NOMO-1 treated with DMSO at 0.1 percent for 48 hours (cell line): ENCODE measurements at regions not wholly inside any gene's neighbourhood (a gene's known extent, or its start where the extent isn't known, plus 50 kb on each side); places are given as distances from the start of the nearest gene placed in this dataset.
A peak's percentile ranks its signal among the peaks of the same experiment; 100 is the strongest.
"Not testable (repeated sequence)": the region's sequence is repeated elsewhere in the genome, so short reads cannot be mapped to it uniquely, and the experiment has no call there.

Source experiments
- DNase-seq: peaks from one replicate; lab custom pipeline; 2025; ENCODE audit not compliant: unreplicated experiment; lab: John Stamatoyannopoulos, UW

- DNase-seq: no peak
Observed at GRCh38 chr6:66561479-66561878, 854.5 kb upstream of the EYS start.

DNA sequence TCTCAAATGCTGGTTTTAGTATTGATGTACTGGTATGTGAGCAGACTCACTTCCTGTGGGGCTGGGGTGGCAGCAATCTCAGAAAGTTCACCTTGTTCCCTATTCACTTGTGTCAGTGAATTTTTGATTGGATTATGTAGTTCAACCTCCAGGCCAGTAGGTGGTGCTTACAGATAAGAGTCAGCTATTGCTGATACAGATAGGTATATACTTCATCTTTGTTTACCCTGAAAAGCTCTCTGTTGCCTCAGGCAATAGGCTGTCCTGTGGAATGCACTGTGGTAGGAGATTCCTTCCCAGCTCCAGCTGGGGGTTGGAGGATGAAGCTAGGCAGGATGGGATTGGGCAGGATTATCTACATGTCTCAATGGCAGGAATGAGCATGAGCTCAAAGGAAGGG is 851.2 kb upstream of the EYS start:
- DNase-seq: peak; percentile 7

- DNase-seq: no peak
Observed at GRCh38 chr6:66556936-66557335, 849.9 kb upstream of the EYS start.

DNA sequence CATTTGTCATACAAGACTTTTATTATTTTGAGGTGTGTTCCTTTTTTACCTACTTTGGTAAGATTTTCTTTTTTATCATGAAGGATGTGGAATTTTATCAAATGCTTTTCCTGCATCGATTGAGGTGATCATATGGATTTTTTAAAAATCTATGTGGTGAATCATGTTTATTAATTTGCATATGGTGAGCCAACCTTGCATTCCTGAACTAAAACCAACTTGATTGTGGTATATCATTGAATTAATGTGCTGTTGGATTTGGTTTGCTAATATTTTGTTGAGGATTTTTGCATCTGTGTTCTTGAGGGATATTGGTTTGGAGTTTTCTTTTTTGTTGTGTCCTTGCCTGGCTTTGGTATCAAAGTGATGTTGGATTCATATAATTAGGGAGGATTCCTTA is 848.1 kb upstream of the EYS start:
- DNase-seq: no peak

GRCh38 chr6:66553441-66553840 is 846.4 kb upstream of the EYS start:
- no peak for DNase-seq

DNA sequence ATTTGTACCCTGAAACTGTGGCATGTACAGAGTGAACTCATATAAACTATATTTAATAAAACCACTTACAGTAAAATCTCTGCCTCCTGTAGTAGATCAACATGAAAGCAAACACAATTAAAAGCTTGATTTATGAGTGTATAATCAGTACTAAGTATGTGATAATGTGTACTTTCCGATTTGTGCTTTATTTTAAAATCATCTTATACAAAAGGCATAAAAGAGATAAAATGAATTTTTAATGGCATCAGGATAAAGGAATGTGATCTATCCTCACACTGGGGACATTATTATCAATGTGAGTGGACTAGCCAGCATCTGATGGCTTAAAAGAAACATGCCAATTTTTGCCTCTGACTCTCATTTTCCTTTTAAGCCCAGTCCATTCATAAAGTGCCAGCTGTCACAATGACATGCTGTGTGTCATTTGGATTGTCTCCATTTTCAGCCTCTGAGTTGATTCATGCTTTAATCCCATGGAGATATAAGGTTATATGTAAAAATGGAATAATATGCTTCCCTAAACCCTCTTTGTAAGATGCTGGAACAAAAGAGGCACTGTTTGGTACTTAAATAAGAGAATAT is 831.6 kb upstream of the EYS start:
- DNase-seq: no peak

GRCh38 chr6:66533921-66534404 is 826.9 kb upstream of the EYS start:
- DNase-seq: no peak

- DNase-seq: no peak
Observed at GRCh38 chr6:66526061-66526460, 819.0 kb upstream of the EYS start.

DNA sequence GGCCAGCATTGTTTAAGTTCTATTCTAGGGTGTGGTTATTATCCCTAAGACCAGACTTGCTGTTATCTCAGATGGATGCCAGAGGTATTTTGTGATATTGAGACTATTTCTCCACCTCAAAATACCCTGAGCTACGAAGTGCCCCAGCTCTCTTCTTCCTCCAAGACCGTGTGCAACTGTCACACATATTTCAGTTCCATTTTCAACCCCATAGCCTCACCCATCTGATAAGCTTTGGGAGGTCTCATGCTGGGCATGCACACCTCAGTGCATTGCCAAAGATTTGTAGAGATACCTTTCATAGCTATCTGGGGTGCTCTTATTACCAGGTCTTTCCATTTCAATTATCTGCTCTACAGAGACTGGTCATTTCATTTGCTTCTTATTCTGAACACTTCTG is 815.8 kb upstream of the EYS start:
- no peak for DNase-seq

DNA sequence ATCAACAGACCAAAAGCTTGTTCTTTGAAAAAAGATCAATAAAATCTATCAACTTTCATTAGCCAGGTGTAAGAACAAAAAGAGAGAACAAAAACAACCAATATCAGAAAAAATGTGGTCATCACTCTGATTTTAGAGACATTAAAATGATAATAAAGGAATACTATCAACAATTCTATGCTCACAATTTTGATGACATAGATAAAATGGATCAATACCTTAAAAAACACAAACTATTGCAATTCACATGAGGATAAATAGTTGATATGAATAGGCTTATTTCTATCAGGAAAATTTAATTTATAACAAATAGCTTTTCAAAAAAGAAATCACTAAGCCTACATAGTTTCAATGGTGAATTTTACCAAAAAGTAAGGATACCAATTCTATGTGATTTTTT is 809.4 kb upstream of the EYS start:
- DNase-seq: no peak

- no peak for DNase-seq
Observed at GRCh38 chr6:66508433-66508832, 801.4 kb upstream of the EYS start.

- DNase-seq: no peak
Observed at GRCh38 chr6:66499851-66500250, 792.8 kb upstream of the EYS start.

GRCh38 chr6:66496659-66497058 is 789.6 kb upstream of the EYS start:
- peak; percentile 7 for DNase-seq

GRCh38 chr6:66494643-66495042 is 787.6 kb upstream of the EYS start:
- DNase-seq: not testable (repeated sequence)

GRCh38 chr6:66489269-66489987 is 782.4 kb upstream of the EYS start:
- DNase-seq: no peak

- DNase-seq: no peak
Observed at GRCh38 chr6:66481216-66481615, 774.2 kb upstream of the EYS start.

DNA sequence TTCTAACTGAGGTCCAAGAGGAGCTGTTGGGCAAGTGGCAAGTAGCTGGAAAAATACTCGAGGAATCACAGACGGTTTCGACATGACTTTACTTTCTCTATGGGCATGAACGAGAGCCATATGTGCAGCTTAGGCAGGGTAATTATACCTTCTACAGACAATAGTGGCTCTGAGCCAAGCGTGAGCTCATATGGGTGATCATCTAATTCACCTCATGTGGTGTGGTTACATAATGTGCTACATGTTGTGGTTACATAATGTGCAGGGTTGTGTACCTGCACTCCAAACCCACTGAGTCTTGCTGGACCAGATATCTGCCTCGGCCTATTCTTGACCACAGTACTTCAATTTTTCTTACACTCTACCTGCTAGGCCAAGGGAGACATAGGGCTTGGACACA is 771.7 kb upstream of the EYS start:
- no peak for DNase-seq

DNA sequence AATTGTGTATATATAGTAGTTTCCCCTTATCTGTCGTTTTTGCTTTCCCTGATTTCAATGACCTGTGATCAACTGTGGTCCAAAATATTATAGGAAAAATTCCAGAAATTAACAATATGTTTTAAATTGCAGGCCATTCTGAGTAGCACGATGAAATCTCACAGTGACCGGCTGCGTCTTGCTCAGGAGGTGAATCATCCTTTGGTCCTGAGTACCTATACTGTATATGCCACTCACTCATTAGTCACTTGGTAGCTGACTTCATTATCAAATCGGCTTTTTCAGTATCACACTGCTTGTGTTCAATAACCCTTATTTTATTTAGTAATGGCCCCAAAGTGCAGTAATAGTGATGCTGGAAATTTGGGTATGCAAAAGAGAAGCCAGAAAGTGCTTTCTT is 728.3 kb upstream of the EYS start:
- no peak for DNase-seq

DNA sequence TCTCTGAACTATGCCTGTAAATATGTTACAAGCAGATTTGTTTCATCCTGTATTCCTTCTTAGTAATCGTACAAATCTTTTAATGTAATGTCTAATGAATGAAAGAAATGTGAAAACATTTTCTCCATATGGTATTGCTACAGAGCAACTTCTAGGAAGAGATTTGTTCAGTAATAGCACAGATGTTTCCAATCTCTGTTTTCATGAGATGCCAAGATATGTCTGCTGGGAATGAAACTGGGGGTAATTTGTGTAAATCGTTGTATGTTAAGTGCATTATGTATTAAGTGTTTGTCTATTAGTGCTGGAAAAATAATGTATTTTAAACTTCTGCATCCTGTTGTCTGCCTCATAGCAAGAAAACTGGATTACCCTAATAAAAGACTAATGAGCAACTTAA is 722.2 kb upstream of the EYS start:
- no peak for DNase-seq

- no peak for DNase-seq
Observed at GRCh38 chr6:66423047-66423446, 716.0 kb upstream of the EYS start.

- DNase-seq: no peak
Observed at GRCh38 chr6:66421570-66421969, 714.5 kb upstream of the EYS start.

GRCh38 chr6:66418906-66419305 is 711.9 kb upstream of the EYS start:
- no peak for DNase-seq

- no peak for DNase-seq
Observed at GRCh38 chr6:66403966-66404365, 696.9 kb upstream of the EYS start.
